VCaP (cell line): ENCODE measurements at regions not wholly inside any gene's neighbourhood (a gene's known extent, or its start where the extent isn't known, plus 50 kb on each side); places are given as distances from the start of the nearest gene placed in this dataset.

Experiments
- H3K27ac ChIP-seq: fragments of 450-650 bp; 2 replicates; pipeline ENCODE4 v1.5.1; 2017
- CTCF ChIP-seq: fragments of 450-650 bp; conservative IDR thresholded peaks from 2 replicates; pipeline ENCODE4 v1.5.1; 2017; ENCODE audit warnings: mild to moderate bottlenecking, moderate library complexity

DNA sequence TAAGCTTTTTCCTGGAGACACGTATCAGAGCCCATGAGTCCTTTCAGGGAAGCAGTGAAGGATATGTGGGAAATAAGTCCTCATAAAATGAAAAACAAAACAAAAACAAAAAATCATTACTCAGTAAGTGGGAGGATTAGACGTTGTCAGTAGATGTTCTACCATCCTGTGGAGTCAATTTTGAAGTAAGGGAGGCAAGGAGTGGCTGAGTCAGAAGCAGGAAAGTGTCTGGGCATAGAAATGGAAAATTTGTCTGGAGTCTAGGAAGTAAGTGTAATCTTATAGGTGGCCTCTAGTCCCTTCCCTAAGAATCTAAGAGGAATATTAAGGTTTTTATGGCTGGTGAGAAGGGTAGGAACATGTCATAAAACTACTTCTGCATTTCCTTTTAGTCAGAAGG is 339.8 kb upstream of the SEMA6D start:
- no peak for TF ChIP-seq CTCF
- no peak overlapping the region for H3K27ac ChIP-seq

DNA sequence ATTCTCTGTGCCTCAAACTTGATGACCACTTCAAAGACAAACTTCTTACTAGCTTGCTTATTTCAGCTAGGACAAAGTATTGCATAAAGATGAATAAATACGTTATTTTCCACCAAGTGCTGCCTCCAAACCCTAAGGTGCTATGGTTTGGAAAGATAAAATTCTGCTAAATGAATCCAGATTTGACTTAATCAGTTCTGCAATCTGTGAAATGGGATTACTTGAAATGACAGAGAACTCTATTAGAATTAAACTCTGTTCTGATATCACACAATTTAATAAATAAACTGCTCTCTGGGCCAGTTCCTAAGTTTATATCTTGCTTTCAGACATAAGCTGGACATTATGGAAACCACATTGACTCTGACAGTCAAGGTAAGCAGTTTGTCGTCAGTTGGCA is 338.8 kb upstream of the SEMA6D start:
- no peak for TF ChIP-seq CTCF

GRCh38 chr15:47383102-47383501 is 334.2 kb upstream of the SEMA6D start:
- no peak for TF ChIP-seq CTCF
- H3K27ac ChIP-seq, result no peak overlapping the region

More for the DNA sequence above, 338.8 kb upstream of the SEMA6D start:
- H3K27ac ChIP-seq, result no peak overlapping the region

- no peak for TF ChIP-seq CTCF
- no peak overlapping the region for H3K27ac ChIP-seq
Measured at GRCh38 chr15:47383801-47384200, 333.5 kb upstream of the SEMA6D start.

GRCh38 chr15:47384341-47384740 is 333.0 kb upstream of the SEMA6D start:
- no peak overlapping the region for H3K27ac ChIP-seq
- no peak for TF ChIP-seq CTCF

- H3K27ac ChIP-seq, result no peak overlapping the region
- no peak for TF ChIP-seq CTCF
Measured at GRCh38 chr15:47384776-47385175, 332.5 kb upstream of the SEMA6D start.

- TF ChIP-seq CTCF, result no peak
- no peak overlapping the region for H3K27ac ChIP-seq
Measured at GRCh38 chr15:47386459-47386858, 330.8 kb upstream of the SEMA6D start.

DNA sequence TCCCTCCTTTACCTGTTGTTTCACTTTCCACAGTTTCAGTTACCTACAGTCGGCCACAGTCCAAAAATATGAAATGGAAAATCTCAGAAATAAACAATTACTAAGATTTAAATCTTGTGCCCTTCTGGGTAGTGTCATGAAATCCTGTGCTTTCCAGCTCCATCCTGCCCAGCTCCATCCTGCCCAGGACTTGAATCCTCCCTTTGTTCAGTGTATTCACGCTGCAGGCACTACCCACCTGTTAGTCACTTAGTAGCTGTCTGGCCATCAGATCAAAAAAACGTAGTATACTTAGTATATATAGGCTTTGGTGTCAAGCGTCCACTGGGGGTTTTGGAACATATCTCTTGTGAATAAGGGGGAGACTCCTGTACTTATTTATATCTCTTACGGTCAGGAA is 329.0 kb upstream of the SEMA6D start:
- no peak for TF ChIP-seq CTCF
- no peak overlapping the region for H3K27ac ChIP-seq
